8988T (cell line): ENCODE measurements at regions not wholly inside any gene's neighbourhood (a gene's known extent, or its start where the extent isn't known, plus 50 kb on each side); places are given as distances from the start of the nearest gene placed in this dataset.

Experiments
- DNase-seq: peaks from one replicate; pipeline ENCODE4 v3.0.0; 2011

DNA sequence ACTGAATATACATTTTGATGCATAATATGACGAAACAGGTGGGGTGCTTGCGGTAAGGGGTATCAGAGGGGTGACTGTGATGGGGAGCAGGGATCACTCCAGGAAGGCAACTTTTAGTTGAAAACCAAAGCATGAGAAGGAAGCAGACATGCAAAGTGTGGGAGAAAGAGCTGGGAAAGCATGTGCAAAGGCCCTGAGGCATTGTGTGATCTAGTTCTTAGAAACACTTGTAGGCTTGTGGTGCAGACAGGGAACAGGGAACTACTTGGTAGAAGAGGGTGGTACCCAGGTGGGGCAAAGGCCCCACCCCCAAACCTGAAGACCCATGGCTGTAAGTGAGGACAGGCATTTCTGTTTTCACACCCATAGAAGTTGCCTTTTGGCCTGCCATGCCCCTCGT is 459.9 kb upstream of the EEF2KMT start:
- no peak for DNase-seq

DNA sequence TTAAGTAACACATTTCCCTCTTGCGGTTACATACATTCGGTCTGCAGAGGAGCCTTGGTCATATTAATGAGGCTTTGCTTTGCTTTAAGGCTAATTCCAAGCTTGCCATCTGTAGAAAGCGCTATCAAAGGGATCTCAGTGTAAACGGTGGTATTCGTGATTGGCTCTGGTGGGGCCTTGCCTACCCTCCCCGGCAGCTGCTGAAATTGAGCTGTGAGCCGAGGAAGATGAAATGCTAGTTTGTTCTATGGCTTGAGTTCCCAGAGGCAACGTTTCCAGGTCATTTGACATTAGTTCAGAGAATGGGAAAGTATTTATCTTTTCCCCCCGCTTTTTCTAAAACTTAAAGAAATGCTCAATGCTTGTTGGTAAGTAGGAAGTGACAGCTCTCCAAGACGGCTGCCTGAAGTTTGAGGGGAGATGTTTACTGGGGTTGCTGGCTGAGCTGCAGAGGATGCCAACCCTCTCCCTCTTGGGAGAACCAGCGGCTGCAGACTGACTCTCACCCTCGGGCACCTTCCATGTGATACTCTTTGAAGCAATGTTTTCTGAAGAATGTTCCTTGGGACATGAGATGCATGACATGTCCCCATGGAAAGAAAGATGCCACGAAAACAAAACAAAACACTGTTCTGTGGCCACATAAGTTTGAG is 458.7 kb upstream of the EEF2KMT start:
- no peak for DNase-seq

DNA sequence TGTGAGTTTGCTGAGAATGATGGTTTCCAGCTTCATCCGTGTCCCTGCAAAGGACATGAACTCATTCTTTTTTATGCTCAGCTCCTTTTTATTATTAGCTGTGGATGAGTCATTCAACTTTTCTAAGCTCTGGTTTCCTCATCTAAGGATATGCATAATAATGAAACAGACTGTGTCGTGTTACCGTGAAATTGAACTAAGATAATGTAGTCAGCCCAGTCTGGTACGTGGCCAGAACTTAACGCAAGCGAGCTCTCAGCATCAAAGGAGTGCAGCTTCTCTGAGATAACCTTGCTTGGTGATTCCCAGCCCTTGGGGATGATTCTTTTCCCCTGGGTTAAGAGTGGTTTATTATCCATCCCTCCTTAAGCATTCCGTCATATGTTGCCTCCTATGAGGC is 454.3 kb upstream of the EEF2KMT start:
- DNase-seq = no peak

DNA sequence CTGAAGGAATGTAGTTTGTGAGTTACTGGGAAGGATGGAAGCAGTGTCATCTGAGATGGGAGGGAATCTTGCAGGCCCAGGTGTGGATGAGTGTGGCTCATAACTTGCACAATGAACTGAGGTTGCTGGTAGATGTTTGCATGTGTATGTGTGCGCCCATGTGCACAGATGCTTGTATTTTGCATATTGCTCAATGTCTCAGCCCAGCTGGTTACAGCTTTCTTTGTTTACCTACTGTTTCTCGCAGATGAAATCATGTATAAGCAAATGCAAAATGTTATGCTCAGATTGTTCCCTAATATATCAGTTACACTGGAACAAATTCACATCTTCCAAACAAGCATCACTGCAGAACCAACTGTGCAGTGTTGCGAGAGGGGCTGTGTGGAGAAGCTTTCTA is 452.2 kb upstream of the EEF2KMT start:
- no peak for DNase-seq

DNA sequence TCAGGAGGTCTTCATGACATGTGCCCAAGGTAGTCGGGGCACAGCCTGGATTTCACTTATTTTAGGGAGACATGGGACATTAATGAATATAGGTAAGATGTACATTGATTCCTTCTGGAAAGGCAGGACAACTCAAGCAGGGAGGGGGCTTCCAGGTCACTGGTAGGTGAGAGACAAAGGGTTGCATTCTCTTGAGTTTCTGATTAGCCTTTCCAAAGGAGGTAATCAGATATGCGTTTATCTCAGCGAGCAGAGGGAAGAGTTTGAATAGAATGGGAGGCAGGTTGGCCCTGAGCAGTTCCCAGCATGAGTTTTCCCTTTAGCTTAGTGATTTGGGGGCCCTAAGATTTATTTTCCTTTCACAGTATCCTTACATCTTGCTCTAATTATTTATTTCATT is 443.8 kb upstream of the EEF2KMT start:
- no peak for DNase-seq

DNA sequence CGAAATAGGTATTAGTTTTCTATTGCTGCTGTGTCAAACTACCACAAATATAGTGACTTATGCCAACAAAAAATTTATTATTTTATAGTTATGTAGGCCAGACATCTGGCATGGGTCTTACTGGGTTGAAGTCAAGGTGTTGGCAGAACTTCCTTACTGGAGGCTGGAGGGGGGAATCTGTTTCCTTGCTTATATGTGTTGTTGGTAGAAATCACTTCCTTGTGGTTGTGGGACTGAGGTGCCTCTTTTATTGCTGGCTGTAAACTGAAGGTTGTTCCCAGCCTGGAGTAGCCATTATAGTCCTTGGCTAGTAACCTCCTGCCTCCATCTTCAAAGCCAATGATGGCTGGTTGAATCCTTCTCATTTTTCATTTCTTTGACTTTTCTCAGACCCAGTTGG is 439.8 kb upstream of the EEF2KMT start:
- no peak for DNase-seq

DNA sequence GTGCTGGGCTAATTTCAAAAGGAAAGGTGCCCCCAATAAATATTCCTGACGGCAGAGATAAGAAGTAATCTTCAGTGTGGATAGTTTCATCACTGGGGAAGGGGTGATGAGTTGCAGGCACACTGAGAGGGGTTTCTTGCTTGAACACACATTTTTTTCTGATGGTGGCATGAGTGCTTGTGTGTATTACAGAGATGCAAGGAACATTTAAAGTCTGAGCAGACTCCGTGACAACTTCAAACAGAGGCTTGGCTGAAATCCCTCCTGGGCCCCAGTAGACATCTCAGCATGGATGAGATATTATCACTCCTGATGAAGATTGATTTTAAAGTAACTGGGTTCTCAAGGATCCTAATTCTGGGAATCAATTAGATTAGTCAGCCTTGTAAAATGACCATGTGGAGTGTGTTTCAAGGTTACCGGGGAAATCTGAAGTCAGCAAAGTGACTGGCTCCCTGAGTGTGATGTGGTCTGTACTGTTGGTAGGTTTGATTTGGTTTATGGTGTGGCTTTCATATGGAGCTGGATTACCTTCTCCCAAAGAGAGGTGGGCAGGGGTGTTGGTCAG is 435.8 kb upstream of the EEF2KMT start:
- no peak for DNase-seq

DNA sequence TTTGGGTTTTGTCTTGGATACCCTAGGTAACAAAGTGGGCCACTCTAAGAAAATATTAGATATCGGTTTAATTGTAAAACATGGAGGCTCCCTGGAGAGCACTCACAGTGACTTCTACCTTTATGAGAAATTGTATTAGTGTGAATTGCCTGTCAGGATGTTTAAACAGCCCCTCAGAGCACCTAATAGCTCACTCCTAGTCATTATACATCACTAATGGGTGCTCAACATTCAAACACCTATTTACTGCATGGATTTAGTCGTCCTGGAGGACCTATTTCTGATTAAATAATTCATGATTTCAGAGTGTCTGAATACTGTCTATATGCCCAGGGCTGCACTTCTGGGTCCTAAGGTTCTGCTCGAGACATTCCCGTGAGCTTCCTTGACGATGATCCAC is 430.2 kb upstream of the EEF2KMT start:
- no peak for DNase-seq

DNA sequence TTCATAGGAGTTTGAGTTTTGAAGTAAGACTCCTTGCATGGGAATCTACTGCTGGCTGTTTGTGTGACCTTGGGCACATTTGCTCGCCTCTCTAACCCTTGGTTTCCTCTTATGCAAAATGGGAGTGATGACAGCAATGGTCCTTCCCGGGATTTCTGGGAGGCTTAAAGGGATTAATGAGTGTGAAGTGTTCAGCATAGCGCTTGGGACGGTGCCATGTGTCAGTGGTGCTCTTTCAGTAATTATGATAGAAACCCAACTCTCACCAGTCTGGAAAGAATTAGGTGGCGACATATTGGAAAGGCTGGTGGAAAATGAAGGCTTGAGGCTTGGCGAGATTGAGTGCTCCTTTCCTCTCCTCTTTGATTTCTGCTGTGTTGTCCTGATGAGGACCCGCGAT is 429.2 kb upstream of the EEF2KMT start:
- DNase-seq = no peak

DNA sequence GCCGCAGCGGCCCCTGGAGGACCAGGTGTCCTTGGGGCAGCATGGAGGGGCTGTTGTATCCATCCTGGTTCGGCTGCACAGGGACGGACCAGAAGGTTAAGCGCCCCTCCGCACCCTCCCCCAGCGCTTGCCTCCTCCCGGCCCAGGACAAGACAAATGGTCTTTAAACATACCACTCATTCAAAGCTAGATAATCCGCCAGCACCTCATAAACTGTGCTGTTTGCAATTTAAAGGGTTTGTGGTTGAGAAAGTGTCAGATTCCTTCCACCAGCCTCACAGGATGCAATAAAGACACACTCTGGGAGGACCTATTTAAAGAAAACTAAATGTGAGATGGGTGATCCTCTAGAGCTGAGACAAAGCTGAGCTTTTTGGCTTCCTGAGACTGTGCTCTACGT is 426.2 kb upstream of the EEF2KMT start:
- DNase-seq = no peak

DNA sequence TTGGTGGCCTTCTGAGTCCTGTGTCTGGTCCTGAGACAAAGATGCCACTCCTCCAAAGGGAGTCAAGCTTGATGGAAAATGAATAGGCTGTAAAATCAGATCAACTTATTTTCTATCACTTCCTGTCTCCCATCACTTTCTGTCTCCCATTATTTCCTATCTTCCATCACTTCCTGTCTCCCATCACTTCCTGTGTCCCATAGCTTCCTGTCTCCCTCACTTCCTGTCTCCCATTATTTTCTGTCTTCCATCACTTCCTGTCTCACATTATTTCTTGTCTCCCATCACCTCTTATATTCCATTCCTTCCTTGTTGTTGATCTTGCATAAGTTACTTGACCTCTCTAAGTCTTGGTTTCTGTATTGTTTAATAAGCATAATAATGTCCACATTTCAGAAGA is 418.5 kb upstream of the EEF2KMT start:
- DNase-seq = no peak

DNA sequence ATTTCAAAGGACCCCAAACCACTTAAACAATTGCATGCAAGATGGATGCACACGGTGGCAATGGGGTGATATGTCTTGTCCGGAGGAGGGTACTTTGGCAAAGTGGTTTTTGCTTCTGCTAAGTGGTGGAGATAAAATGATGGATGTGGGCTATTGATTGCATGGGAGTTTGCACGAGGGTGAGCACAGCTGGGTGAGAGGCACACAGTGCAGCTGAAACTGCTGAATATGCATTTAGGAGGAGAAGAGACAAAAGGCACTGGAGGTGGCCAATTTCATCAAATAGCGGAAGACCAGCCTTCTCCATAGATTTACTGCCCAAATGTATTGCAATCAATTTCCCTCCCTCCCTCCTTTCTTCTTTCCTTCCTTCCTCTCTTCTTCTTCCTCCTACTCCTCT is 414.4 kb upstream of the EEF2KMT start:
- DNase-seq = no peak

DNA sequence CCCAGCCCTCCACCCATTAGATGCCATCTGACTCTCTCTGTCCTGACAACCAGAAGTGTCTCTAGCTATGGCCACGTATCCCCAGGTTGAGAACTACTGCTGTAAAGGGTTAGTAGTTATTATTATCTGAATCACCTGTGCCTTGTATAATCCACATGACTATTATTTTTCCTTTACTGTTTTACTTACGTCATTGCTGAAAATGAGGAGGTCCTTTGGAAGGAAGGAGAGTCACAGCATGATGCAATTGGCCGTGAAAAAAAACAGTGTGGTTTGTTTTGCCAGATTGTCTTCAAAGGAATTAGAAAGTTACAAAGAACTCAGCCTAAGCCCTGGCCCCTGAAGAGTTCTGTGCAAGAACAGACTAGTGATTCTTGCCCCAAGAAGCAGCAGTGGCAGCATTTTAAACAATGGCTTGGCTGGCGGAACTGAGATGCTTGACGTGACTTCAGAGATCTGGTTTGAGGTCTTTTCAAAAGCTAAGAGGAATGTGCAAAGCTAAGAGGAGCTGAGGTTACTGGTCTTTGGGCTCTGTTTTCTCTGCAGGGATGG is 413.3 kb upstream of the EEF2KMT start:
- no peak for DNase-seq

DNA sequence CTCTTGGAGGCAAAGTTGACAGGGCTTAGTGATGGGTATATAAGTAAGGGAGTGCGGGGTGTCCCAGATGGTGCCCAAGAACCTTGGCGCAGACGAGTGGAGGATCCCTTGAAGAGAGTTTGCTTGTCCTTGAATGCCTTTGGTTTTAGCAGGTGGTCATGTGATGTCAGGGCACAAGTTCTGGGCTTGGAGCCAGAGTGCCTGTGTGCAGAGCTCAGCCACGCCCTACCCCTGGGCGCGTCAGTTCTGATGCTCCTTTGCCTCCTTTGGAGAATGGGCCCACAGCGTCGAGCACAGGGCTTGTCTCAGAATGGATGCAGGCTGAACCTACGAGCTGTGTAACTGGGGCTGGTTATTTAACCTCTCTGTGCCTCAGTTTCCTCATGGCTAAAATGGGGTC is 412.2 kb upstream of the EEF2KMT start:
- DNase-seq = no peak

DNA sequence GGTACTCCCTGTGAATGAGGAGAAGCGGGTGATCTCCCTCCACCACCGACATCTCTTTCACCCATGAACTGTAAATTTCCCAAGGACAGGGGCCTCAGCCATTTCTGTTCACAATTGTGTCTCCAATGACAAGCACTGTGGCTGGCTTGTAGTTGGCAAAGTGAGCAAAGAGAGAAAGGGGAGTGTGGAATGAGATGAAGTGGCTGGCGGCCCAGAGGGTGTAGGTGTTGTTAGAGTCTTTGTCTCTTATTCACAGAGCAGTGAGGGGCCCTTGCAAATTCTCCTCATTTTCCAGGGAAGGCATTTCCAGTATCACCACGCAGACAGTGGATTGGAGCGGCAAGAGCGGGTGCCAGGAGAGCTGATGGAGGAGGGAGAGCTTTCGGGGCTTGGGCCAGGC is 411.7 kb upstream of the EEF2KMT start:
- DNase-seq = no peak

DNA sequence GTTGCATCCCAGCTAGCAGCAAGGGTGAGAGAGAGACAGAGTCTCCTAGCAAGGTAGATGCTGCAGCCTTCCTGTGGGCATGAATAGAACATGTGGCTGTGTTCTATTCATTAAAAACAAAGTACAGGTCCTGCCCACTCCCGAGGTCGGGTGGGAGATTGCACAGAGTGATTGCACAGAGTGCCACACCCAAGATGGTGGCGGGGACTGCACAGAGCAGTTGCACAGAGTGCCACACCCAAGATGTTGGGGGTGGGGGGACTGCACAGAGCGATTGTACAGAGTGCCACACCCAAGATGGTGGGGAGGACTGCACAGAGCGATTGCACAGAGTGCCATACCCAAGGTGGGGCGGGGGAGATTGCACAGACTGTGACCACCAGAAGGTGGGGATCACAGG is 410.8 kb upstream of the EEF2KMT start:
- DNase-seq = no peak

DNA sequence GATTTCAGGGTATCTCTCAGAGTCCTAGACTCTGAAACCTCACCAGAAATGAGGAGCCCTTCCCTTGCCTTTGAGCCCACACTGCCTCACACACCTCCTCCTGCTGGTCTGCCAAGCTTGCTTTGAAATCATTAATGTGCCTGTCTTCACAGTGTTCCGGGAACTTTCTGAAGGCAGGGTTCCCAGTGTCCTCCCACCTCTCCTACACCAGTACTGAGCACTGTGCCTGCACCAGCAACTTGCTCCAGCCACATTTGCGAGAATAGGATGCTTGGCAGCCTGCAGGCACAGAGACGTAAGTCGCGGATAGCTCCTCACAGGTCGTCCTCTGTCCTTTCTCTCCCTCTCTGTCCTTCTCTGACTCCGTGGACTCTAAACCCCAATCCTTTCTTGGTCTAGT is 408.4 kb upstream of the EEF2KMT start:
- no peak for DNase-seq

DNA sequence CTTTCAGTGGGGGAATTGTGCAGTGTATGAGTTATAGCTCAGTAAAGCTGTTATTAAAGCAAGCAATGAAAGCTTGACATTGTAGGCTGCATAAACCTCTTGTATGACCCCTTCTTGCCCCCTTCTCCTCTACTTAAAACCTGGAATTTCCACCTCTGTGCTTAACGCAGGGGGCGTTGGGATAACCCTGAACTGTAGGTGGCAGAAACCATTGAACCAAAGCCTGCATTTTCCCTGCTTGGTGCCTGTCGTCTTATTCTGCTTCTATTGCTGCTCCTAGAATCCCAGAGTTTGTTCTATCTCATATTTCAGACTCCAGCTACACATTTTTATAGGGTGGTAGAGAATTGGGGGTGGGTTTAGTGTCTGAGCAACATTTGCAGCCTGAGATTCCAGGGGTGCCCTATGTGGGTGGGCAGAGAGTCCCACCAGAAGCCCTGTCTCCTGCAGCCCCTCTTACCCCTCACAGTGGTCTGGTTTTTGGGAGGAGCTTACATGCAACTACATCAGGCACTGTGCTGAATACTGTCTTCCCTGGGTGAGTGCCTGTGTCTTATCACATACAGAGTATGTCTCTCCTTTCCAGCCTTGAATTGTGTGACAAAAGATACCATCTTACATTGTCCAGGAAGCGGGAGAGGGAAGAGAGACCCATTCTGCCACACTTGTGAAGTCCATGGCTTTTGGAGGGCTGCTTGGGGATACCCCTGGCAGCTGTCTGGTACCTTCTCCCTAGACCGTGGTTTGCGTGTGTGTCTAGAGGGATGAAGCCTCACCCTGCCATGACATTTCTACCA is 407.7 kb upstream of the EEF2KMT start:
- DNase-seq = no peak

DNA sequence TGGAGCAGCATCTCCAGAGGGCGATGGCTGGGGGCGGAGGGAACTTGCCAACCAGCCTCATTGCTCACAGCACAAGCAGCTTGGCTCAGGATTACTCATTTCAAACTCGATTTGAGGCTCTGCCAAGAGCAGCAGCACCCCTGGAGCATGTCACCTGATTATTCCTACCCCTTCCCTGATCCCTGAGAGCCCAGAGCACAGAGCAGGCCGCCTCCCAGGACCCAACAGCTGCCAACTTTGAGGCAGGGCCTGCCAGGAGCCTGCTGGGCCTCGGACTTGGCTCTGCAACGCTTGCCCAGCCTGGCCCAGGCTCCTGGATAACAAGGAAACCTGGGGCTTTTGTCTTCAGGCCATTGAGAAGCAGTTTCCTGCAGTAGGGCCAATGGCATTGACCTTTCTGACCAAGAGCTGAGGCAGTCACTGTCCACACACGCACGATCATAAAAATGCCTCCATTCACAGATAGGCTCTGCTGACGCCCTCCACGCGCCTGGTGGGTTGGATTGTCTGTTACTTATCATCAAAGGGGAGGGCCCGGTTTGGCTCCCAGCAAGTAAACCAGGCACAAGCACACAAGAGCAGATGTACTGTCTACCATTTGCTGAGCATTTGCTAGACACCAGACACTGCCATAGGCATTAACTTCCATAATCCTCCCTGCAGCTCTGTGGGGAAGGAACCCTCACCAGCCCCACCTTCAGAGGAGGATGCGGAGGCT is 406.6 kb upstream of the EEF2KMT start:
- DNase-seq = no peak

DNA sequence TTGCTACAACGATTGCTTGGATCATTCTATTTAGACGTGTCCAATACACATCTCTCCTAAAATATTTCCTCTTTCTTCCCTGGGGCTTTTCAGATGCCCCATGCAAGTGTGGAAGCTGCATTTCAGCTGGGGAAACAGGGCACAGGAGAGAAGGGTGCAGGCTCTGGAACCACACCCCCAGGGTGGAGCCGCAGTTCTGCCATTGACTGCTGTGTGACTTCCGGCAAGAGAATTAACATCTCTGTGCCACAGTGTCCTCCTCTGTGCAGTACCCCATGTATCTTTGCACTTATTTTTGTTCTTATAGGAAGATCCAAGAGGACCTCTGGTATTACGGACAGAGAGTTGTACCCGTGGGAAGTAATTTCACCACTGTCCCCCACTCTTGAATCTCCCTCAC is 405.3 kb upstream of the EEF2KMT start:
- no peak for DNase-seq

DNA sequence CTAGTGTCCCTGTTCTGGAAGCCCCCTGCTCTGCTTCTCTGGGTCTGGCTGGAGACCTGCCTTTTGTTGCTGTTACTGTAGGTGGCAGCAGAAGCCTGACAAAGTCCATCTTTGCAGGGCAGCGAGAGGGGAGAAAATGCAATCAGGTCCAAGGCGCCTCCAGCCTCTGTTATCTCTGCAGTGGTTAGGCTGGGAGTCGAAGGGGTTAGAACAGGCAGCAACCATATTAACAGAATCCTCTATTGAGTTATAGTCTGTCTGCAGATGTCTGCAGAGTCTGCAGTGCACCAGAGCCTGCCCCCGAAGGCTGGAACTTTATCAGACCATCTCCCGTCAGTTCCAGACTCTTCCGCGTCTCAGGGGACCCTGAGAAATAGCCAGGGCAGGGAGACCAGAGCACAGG is 404.9 kb upstream of the EEF2KMT start:
- no peak for DNase-seq

DNA sequence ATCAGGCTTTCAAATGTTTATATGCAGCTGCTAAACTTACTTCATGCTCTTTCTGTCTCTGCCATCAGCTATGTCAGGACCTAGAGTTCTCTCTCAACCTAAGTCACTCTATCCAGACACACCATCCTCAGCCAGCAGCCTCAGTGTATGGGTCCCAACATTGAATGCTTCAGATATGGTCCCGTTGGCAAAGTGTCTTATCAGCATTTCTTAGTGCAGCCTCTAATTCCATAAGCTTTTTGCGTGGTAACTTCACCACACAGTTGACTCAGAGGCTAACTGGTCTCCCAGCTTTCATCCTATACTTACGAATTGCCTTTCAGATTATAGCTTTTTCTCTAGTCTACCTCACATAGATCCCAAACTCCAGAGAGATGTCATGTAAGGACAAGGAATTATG is 402.9 kb upstream of the EEF2KMT start:
- DNase-seq = no peak

DNA sequence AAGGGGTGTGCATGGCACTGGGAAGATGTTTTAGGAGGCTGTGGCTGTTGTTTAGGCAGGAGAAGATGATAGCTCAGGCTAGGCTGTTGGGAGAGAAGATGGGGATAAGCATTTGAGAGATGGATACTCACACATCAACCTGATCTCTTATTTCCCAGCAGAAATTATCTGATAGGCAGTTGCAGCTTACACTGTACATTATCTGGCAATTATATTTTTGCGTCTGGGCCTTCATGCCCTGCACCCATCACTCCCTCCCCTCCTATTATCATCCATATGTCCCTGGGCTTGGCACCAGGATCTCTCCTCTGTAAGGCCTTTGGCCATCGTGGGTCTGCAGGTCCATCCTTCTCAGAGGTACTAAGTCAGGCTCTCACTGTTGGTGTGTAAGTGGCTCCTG is 401.0 kb upstream of the EEF2KMT start:
- DNase-seq = no peak

DNA sequence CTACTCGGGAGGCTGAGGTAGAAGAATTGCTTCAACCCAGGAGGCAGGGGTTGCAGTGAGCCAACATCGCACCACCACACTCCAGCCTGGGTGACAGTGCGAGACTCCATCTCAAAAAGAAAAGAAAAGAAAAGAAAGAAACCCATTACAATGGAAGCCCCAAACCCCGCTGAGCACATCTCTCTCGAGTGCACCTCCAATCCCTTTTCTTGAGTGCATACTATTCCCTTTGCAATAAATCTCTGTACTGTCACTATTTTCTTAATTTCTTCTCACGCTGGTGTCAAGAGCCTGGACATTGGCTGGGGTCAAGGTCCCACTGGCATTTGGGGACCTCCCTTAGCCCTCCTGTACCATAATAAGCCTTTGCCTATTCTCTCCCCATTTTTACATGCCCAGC is 398.4 kb upstream of the EEF2KMT start:
- DNase-seq = no peak
